DND-41 (cell line): ENCODE measurements at regions not wholly inside any gene's neighbourhood (a gene's known extent, or its start where the extent isn't known, plus 50 kb on each side); places are given as distances from the start of the nearest gene placed in this dataset.

Source experiments
- EZH2 ChIP-seq: IDR thresholded peaks from 3 replicates; pipeline ENCODE4 v1.6.1; 2012; ENCODE audit warnings: borderline replicate concordance, low read depth, mild to moderate bottlenecking, moderate library complexity, low read length, inconsistent platforms; ENCODE audit not compliant: severe bottlenecking
- TF ChIP-seq, protein P1 (sequence below): IDR thresholded peaks from 2 replicates; pipeline ENCODE4 v1.5.1; 2012; ENCODE audit warnings: borderline replicate concordance, low read length, moderate library complexity, mild to moderate bottlenecking; ENCODE audit not compliant: poor library complexity, severe bottlenecking; ENCODE audit errors: extremely low read depth

GRCh38 chr12:46523446-46523845 lies 150.9 kb upstream of the SLC38A2 start:
- TF ChIP-seq, protein P1, sequence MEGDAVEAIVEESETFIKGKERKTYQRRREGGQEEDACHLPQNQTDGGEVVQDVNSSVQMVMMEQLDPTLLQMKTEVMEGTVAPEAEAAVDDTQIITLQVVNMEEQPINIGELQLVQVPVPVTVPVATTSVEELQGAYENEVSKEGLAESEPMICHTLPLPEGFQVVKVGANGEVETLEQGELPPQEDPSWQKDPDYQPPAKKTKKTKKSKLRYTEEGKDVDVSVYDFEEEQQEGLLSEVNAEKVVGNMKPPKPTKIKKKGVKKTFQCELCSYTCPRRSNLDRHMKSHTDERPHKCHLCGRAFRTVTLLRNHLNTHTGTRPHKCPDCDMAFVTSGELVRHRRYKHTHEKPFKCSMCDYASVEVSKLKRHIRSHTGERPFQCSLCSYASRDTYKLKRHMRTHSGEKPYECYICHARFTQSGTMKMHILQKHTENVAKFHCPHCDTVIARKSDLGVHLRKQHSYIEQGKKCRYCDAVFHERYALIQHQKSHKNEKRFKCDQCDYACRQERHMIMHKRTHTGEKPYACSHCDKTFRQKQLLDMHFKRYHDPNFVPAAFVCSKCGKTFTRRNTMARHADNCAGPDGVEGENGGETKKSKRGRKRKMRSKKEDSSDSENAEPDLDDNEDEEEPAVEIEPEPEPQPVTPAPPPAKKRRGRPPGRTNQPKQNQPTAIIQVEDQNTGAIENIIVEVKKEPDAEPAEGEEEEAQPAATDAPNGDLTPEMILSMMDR, result no peak
- TF ChIP-seq EZH2, result no peak
